GM18519 (cell line): ENCODE measurements at regions not wholly inside any gene's neighbourhood (a gene's known extent, or its start where the extent isn't known, plus 50 kb on each side); places are given as distances from the start of the nearest gene placed in this dataset.
A peak's percentile ranks its signal among the peaks of the same experiment; 100 is the strongest.
"Not testable (repeated sequence)": the region's sequence is repeated elsewhere in the genome, so short reads cannot be mapped to it uniquely, and the experiment has no call there.

Experiments used
- ATAC-seq: cut with Tn5 transposase; IDR thresholded peaks from one replicate; pipeline ENCODE4 v1.9.1; 2021; ENCODE audit warnings: mild to moderate bottlenecking, moderate library complexity; ENCODE audit not compliant: unreplicated experiment, low FRiP score

GRCh38 chr9:6105738-6106137 lies 90.3 kb upstream of the RANBP6 start:
- no peak for ATAC-seq

GRCh38 chr9:6104406-6104805 lies 89.0 kb upstream of the RANBP6 start:
- ATAC-seq: not testable (repeated sequence)

GRCh38 chr9:6103911-6104310 lies 88.5 kb upstream of the RANBP6 start:
- not testable (repeated sequence) for ATAC-seq

GRCh38 chr9:6102336-6102987 lies 87.0 kb upstream of the RANBP6 start:
- ATAC-seq: not testable (repeated sequence)

GRCh38 chr9:6101725-6102124 lies 86.3 kb upstream of the RANBP6 start:
- ATAC-seq: not testable (repeated sequence)

- not testable (repeated sequence) for ATAC-seq
These were observed 83.9 kb upstream of the RANBP6 start for GRCh38 chr9:6099346-6099745.

- ATAC-seq: no peak
These were observed 83.0 kb upstream of the RANBP6 start for GRCh38 chr9:6098431-6098830.

GRCh38 chr9:6096821-6097220 lies 81.4 kb upstream of the RANBP6 start:
- ATAC-seq: no peak

- ATAC-seq: no peak
These were observed 75.1 kb upstream of the RANBP6 start for GRCh38 chr9:6090277-6091210.

- no peak for ATAC-seq
These were observed 73.9 kb upstream of the RANBP6 start for GRCh38 chr9:6089300-6089699.

GRCh38 chr9:6086006-6086655 lies 70.7 kb upstream of the RANBP6 start:
- no peak for ATAC-seq

GRCh38 chr9:6080154-6080716 lies 64.8 kb upstream of the RANBP6 start:
- ATAC-seq: no peak

GRCh38 chr9:6079386-6079785 lies 64.0 kb upstream of the RANBP6 start:
- ATAC-seq: no peak

- ATAC-seq: no peak
These were observed 63.1 kb upstream of the RANBP6 start for GRCh38 chr9:6078382-6079105.

GRCh38 chr9:6076851-6077250 lies 61.4 kb upstream of the RANBP6 start:
- ATAC-seq: no peak

- ATAC-seq: no peak
These were observed 58.3 kb upstream of the RANBP6 start for GRCh38 chr9:6073731-6074130.

GRCh38 chr9:6072865-6073264 lies 57.4 kb upstream of the RANBP6 start:
- ATAC-seq: no peak

GRCh38 chr9:6072453-6072852 lies 57.0 kb upstream of the RANBP6 start:
- no peak for ATAC-seq

- peak; percentile 92 for ATAC-seq
These were observed 53.6 kb upstream of the RANBP6 start for GRCh38 chr9:6068983-6069382.

GRCh38 chr9:6067426-6067825 lies 52.0 kb upstream of the RANBP6 start:
- no peak for ATAC-seq
